Neural cell (in vitro differentiated cells): ENCODE measurements at regions not wholly inside any gene's neighbourhood (a gene's known extent, or its start where the extent isn't known, plus 50 kb on each side); places are given as distances from the start of the nearest gene placed in this dataset.

ENCODE experiments used
- CTCF ChIP-seq: fragments of 450-650 bp; IDR thresholded peaks from 2 replicates; pipeline ENCODE4 v1.5.1; 2014; ENCODE audit warnings: antibody characterized with exemption, mild to moderate bottlenecking, moderate library complexity; ENCODE audit not compliant: poor library complexity, severe bottlenecking
- EP300 ChIP-seq: fragments of 450-650 bp; conservative IDR thresholded peaks from 2 replicates; pipeline ENCODE4 v1.6.1; 2014; ENCODE audit warnings: antibody characterized with exemption, mild to moderate bottlenecking, moderate library complexity; ENCODE audit not compliant: poor library complexity, severe bottlenecking
- EZH2 ChIP-seq: fragments of 200-600, 300-800 bp; shearing (Covaris generic), sonication (generic); IDR thresholded peaks from 2 replicates; pipeline ENCODE4 v1.6.1; 2014; ENCODE audit warnings: antibody characterized with exemption, low read length, borderline replicate concordance, mild to moderate bottlenecking; ENCODE audit not compliant: insufficient read depth, poor library complexity, severe bottlenecking
- MXI1 ChIP-seq: fragments of 450-650 bp; conservative IDR thresholded peaks from 2 replicates; pipeline ENCODE4 v1.6.1; 2014; ENCODE audit warnings: antibody characterized with exemption, mild to moderate bottlenecking; ENCODE audit not compliant: poor library complexity, severe bottlenecking
- POLR2AphosphoS5 ChIP-seq: IDR thresholded peaks from 2 replicates; pipeline ENCODE4 v1.6.1; 2012
- RAD21 ChIP-seq: fragments of 450-650 bp; conservative IDR thresholded peaks from 2 replicates; pipeline ENCODE4 v1.6.1; 2014; ENCODE audit warnings: antibody characterized with exemption, mild to moderate bottlenecking, moderate library complexity
- TF ChIP-seq, protein P1 (sequence below): IDR thresholded peaks from 2 replicates; pipeline ENCODE4 v1.6.1; 2012; ENCODE audit warnings: borderline replicate concordance

- TF ChIP-seq CTCF, result peak; percentile 44
- TF ChIP-seq POLR2AphosphoS5, result no peak
- TF ChIP-seq, protein P1, sequence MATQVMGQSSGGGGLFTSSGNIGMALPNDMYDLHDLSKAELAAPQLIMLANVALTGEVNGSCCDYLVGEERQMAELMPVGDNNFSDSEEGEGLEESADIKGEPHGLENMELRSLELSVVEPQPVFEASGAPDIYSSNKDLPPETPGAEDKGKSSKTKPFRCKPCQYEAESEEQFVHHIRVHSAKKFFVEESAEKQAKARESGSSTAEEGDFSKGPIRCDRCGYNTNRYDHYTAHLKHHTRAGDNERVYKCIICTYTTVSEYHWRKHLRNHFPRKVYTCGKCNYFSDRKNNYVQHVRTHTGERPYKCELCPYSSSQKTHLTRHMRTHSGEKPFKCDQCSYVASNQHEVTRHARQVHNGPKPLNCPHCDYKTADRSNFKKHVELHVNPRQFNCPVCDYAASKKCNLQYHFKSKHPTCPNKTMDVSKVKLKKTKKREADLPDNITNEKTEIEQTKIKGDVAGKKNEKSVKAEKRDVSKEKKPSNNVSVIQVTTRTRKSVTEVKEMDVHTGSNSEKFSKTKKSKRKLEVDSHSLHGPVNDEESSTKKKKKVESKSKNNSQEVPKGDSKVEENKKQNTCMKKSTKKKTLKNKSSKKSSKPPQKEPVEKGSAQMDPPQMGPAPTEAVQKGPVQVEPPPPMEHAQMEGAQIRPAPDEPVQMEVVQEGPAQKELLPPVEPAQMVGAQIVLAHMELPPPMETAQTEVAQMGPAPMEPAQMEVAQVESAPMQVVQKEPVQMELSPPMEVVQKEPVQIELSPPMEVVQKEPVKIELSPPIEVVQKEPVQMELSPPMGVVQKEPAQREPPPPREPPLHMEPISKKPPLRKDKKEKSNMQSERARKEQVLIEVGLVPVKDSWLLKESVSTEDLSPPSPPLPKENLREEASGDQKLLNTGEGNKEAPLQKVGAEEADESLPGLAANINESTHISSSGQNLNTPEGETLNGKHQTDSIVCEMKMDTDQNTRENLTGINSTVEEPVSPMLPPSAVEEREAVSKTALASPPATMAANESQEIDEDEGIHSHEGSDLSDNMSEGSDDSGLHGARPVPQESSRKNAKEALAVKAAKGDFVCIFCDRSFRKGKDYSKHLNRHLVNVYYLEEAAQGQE, result no peak
- TF ChIP-seq EP300, result no peak
- TF ChIP-seq MXI1, result no peak
- no peak for TF ChIP-seq EZH2
- TF ChIP-seq RAD21, result peak; percentile 28
Observed at GRCh38 chr15:46636206-46636605, 1001.4 kb downstream of the SQOR start.
